Occipital lobe (tissue), 1 donor: ENCODE measurements at regions not wholly inside any gene's neighbourhood (a gene's known extent, or its start where the extent isn't known, plus 50 kb on each side); places are given as distances from the start of the nearest gene placed in this dataset.
"Not testable (repeated sequence)": the region's sequence is repeated elsewhere in the genome, so short reads cannot be mapped to it uniquely, and the experiment has no call there.

Source experiments
- DNase-seq: peaks from one replicate; lab custom pipeline; 2025; lab: John Stamatoyannopoulos, UW

DNA sequence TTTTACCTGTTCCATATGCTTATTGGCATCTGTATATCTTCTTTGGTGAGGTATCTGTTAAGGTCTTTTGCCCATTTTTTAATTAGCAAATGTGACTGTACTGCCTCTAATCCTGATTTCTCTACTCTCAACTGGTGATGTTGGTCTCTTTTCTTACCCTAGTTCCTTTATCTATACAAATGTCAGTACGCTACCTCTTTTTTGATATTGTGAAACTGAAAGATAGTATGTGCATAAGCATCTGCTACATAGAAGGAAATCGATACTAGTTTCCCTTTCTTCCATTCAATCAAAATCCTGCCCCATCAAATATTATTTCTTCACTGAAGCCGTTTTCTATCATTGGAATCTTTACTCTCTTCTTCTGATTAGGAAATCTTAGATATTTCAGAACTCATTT, 194.9 kb upstream of the SPOPL start:
- DNase-seq: no peak

DNA sequence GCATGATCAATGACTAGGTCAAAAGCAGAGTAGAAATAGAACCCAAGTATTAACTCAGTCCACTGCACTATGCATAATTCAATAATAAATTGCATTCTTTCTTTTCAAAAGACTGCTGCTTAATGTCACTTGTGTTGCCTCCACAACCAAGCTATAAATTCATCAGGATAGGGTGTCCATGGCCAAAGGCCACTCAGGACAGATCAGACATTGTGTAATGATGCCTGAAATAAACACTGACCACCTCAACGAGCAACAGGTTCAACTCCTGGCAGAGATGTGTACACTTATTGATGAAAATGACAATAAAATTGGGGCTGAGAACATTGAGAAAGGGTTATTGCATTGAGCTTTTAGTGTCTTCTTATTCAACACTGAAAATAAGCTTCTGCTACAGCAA, 194.5 kb upstream of the SPOPL start:
- DNase-seq: no peak

GRCh38 chr2:138309760-138310159, 191.8 kb upstream of the SPOPL start:
- no peak for DNase-seq

DNA sequence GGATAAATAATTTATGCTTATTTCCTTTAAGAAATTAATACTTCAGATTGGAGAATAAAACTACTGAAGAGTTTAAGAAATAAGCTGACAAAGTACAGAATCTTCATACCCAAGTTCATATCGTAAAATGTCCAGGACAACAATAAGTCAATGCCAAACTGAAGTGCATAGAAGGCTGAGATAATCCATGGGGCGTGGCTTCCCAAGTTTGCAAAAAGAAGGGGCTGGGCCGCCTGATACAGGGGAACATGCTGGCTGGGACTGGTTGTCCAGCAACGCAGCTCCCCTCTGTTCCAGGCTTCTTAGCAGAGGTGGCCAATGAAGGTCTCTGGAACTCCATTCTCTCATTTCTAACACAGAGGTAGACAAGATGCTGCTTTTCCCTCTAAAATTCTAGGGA, 189.5 kb upstream of the SPOPL start:
- DNase-seq: no peak

- not testable (repeated sequence) for DNase-seq
These were observed 186.0 kb upstream of the SPOPL start for GRCh38 chr2:138315619-138316018.

GRCh38 chr2:138319616-138320015, 182.0 kb upstream of the SPOPL start:
- no peak for DNase-seq

DNA sequence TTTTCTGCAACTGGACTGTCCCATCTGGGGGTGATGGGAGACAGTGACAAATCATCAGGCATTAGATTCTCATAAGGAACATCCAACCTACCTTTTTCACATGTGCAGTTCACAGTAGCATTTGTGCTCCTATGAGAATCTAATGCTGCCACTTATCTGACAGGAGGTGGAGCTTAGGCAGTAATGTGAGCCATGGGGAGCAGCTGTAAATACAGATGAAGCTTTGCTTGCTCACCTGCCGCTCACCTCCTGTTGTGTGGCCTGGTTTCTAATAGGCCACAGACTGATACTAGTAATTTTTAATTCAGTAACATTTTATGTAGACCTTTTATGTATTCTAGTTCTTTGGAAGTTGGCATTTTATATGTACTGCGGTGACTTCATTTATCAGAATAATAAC, 180.1 kb upstream of the SPOPL start:
- DNase-seq: no peak

DNA sequence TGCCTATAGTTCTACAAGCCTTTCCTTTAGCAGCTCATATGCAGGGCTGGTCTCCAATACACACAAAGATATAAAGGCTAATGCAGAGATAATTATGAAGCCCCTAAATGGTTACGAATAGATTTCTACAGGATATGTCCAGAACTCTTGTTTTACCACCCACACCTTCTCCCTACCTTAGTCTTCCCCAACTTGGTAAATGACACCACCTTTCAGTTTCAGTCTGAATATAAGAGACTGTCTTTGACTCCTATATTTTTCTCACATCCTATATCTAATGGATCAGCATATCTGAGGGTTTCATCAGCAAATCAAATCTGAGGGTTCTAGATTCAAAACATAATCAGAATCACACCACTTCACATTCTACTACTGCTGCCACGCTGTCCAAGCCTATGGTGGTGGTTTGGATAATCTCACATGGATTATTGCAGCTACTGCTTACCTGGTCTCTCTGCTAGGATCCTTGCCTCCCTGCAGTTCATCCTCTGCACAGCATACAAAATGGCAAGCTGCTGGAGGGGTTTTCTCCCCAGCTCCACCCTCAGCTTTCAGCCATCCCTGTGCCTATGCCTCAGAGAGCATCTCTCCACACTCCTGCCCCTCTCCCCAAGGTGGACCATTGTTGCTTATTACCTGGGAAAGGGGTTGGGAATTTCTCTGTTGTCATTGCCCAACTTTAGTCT, 178.0 kb upstream of the SPOPL start:
- no peak for DNase-seq

- DNase-seq: no peak
These were observed 177.3 kb upstream of the SPOPL start for GRCh38 chr2:138324068-138324771.

DNA sequence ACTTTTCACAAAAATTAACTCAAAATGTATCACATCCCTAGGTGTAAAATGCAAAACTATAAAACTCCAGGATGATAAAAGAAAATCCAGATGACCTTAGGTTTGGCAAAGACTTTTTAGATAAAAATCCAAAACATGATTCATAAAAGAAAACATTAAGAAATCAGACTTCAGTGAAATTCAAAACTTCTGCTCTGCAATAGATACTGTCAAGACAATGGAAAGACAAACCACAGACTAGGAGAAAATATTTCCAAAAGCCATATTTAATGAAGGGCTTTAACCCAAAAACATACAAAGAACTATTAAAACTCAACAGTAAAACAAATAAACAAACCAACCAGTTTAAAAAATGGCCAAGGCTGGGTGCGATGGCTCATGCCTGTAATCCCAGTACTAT, 173.6 kb upstream of the SPOPL start:
- no peak for DNase-seq

DNA sequence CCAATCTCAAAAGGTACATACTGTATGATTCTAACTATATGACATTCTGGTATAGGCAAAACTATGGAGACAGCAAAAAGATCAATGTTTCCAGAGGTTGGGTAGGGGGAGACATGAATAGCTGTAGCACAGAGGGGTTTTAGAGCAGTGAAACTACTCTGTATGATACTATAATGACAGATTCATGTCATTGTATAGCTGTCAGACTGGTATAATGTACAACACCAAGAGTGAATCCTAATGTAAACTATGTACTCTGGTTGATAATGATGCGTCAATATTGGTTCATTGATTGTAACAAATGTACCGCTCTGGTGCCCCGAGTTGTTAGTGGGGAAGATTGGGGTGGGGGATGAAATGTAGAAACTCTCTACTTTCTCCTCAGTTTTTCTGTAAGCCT, 172.4 kb upstream of the SPOPL start:
- no peak for DNase-seq

GRCh38 chr2:138329591-138329990, 172.0 kb upstream of the SPOPL start:
- DNase-seq: no peak

- DNase-seq: no peak
These were observed 168.4 kb upstream of the SPOPL start for GRCh38 chr2:138333121-138333520.

DNA sequence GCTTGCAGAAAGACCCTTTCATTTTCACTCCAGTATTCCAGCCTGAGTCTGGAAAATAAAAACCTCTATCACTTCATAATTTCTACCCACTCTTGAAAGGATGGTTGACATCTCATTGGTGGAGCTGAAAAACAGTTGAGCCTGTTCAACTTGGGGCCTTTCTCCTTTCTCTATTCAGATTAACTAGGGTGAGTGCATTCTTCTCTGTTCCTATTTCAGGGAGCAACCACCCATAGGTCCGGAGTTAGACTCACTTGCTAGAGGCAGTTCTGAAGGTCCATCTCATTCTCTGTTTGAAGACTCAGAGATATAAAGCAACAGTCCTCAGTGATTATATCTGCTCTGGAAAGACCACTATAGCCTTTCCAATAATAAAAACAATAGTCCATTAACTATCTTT, 167.9 kb upstream of the SPOPL start:
- no peak for DNase-seq

DNA sequence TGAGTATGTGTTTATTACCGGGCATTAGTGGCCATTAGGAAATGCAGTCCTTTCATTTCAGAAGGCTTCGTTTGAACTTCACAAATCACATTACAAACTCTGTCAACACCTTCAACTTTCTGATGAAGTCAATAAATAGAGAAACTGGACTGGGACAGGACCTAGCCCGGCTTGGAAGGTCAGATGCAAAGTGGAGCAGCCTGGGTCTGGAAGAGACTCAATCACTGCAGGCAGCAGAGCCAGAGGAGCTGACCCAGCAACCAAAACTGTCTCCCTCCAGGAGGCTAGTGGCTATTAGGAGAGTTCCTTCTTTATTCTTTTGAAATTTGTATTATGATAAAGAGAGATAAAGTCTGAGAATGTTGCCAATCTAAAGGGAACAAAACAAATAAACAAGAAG, 167.2 kb upstream of the SPOPL start:
- no peak for DNase-seq

DNA sequence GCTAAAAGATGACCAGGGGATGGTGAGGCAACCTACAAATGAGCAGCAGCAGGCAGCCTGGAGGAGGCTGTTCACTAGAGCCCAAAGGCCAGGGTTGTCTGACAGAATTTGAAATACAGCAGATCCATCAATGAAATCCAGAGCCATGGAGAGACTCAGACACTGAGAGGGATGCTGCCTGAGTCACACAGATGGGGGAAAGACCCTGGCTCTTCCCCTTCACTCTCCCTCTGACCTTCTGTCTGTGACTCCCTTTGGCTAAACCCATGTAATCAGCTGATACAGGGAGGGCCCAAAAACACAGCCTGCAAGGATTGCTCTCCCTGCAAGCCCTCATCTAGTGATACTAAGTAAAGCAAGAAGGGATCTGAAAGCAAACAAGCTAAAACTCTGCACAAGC, 166.5 kb upstream of the SPOPL start:
- no peak for DNase-seq

GRCh38 chr2:138336146-138336545, 165.4 kb upstream of the SPOPL start:
- DNase-seq: no peak

- no peak for DNase-seq
These were observed 146.3 kb upstream of the SPOPL start for GRCh38 chr2:138355244-138355643.

DNA sequence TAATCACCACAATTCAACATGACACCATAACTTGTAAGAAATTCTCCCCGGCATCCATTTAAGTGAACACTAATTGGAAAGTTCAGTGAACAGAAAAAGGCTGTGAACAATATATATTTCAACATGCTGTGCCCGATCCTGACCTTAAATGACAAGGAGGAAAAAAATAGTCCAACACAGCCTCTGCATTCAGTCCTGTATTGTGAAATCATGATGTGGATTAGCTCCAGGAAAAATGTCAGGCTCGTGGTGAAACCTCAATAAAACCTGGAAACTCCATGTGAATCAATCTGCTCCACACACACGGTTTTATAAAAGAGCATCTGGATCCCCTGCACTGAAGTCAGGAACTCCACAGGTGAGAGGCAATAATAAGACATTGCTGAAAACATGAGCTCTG, 145.4 kb upstream of the SPOPL start:
- DNase-seq: no peak

DNA sequence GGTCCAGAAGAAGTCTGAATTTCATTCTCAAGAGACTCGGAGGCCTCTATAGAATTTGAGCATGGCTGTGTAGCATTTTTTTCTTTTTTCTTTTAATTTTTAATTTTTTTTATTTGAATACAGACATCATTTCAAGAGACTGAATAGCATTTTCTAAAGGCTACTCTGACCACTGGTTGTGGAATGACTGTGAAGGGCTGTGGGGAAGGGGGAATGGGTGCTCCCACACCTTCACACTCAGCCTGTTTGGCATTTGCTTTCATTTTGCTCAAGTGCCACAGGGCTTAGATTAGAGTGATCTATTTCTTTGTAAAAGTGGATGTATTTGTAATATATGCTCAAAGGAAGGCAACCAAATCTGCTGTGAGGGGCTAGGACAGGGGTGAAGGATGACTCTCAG, 142.0 kb upstream of the SPOPL start:
- no peak for DNase-seq

DNA sequence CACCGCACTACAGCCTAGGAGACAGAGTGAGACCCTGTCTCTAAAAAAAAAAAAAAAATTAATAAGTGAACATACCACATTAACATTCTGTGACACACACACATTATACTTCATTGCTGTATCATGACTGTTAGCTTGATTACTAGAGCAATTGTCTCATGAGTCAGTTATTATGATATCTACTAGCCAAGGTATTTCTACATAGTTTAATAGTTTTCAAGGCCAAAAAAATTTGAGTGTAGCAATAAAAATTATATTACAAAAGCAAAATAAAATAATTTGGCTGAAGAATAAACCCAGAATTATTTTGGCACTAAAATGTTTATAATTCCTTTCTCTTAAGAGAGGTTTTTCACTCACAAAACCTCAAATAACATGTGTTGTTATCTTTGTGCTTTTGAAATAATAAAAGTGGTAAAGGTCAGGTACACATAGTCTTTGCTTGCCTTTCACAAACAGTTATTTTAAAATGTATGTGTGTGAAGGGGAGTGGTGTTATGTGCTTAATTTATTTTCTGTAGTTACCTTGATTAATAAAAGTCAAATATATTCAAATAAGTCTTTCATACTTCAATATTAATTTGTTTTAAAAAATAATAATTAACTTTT, 136.9 kb upstream of the SPOPL start:
- no peak for DNase-seq

DNA sequence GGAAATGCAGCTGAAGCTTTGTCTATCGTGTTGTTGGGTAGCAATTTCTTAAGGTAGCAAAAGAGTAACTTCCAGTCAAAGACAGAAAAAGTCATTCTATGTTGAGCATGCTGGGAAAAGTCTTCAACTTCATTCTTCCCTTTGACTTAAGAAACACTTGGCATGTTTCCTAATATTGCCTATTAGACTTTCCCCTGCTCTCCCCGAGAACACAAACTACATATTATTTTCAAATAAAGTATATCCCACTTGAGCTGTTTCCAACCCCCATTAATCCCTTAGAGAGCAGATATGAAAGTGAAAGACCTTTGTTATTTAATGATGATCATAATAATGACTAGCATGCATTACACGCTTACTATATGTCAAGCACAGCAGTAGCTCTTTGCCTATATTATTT, 136.0 kb upstream of the SPOPL start:
- DNase-seq: no peak

DNA sequence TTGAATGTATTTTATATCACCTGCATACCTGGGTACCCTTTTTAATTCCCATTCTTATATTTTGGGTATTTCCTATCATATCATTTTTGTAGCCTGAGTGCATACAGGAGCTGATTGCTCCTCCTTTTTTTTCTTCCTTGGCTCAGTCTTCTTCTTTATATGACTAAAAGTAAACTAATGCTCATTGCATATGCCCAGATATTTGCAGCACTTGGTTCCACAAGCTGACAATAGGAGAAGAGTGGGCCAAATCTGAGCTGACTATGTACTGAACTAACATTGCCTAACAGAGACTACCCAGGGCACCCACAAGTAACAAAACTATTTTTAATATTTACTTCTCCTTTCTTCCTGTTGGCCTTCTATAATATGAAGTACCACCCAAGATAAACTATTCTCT, 131.7 kb upstream of the SPOPL start:
- no peak for DNase-seq
